Activated CD8-positive, alpha-beta memory T cell treated with anti-CD3 and anti-CD28 coated beads, Interleukin-2, amount 10 ng/mL, durations not matched to agents 7 days and 5 days (primary cell): ENCODE measurements at regions not wholly inside any gene's neighbourhood (a gene's known extent, or its start where the extent isn't known, plus 50 kb on each side); places are given as distances from the start of the nearest gene placed in this dataset.
"Not testable (repeated sequence)": the region's sequence is repeated elsewhere in the genome, so short reads cannot be mapped to it uniquely, and the experiment has no call there.

Experiments
- ATAC-seq: fragments of 150-1000 bp; cut with Tn5 transposase; one replicate; pipeline ENCODE4 v1.10.0; 2021; ENCODE audit warnings: moderate library complexity
- CTCF ChIA-PET: fragments of 350-600 bp; sonication (Branson Sonifier 250); formaldehyde crosslinking; loops from one replicate; lab custom pipeline; 2021; ENCODE audit warnings: antibody characterized with exemption; lab: Charles Lee
- DNase-seq: peaks from one replicate; pipeline ENCODE4 v3.0.0-alpha.2; 2020
- H3K27ac Mint-ChIP-seq: one replicate; pipeline ENCODE4 v1.8.0; 2021; ENCODE audit warnings: mild to moderate bottlenecking, mixed read lengths
- H3K27me3 Mint-ChIP-seq: one replicate; pipeline ENCODE4 v1.8.0; 2021; ENCODE audit warnings: mixed read lengths
- H3K36me3 Mint-ChIP-seq: one replicate; pipeline ENCODE4 v1.8.0; 2021; ENCODE audit warnings: mild to moderate bottlenecking, mixed read lengths
- H3K4me1 Mint-ChIP-seq: one replicate; pipeline ENCODE4 v1.8.0; 2021; ENCODE audit warnings: mixed read lengths
- H3K4me3 Mint-ChIP-seq: one replicate; pipeline ENCODE4 v1.8.0; 2021; ENCODE audit warnings: mild to moderate bottlenecking, moderate library complexity, mixed read lengths
- H3K9me3 Mint-ChIP-seq: one replicate; pipeline ENCODE4 v1.8.0; 2022; ENCODE audit warnings: low read depth, mixed read lengths

DNA sequence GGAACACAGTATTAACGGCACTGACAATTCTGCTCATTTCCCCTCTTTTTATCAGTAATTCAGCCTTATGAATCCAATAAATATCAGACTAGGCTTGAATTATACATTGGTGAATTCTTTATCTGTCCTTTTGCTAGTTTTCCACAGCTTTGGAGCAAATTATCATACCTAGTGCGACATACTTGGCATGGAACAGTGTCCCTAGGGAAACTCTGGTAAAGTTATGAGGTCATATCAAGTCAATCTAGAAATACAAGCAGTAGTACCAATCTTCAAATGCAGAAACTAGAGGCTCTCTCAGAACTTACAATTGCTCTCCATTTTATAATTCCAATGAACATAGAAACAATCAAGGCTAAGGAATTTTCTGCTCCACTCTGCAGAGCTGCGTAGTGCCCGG, 449.3 kb upstream of the NPVF start:
- Mint-ChIP-seq H3K36me3 (no peaks in the 10 kb centered on the region), H3K27ac (no peak overlapping the region), H3K4me3 (no peak overlapping the region), H3K4me1 (no peaks in the 10 kb centered on the region), H3K27me3 (peaks cover 5% of the 10 kb centered on the region), H3K9me3 (no peaks in the 10 kb centered on the region)
- CTCF ChIA-PET = no interaction called here
- no peak for ATAC-seq
- DNase-seq = no peak

- ATAC-seq = no peak
Observed at GRCh38 chr7:25678215-25678614, 449.9 kb upstream of the NPVF start.

DNA sequence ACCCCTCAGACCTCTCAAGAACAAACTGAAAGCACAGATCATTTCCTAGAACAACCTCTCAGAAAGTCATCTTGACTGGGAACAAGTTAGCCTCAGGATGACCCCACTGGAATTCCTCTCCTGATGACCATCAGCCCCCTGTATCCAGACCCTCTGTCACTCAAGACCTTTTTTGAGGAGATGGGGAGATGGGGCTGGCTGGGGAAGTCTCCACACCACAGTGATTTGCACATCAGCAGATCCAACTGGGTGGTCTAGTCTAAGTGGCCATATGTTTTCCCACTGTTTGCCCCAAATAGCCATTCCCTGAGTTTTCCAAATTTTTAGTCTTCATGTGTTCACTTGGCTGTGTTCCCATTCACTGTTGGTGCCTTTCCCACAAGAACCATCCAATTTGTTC, 452.4 kb upstream of the NPVF start:
- H3K4me3 Mint-ChIP-seq = no peak overlapping the region
- H3K27me3 Mint-ChIP-seq = peaks cover 12% of the 10 kb centered on the region
- no peaks in the 10 kb centered on the region for H3K9me3 Mint-ChIP-seq

More at GRCh38 chr7:25678215-25678614, 449.9 kb upstream of the NPVF start:
- Mint-ChIP-seq H3K4me1 (no peaks in the 10 kb centered on the region), H3K27me3 (peaks cover 5% of the 10 kb centered on the region), H3K9me3 (no peaks in the 10 kb centered on the region), H3K4me3 (no peak overlapping the region), H3K27ac (no peak overlapping the region), H3K36me3 (no peaks in the 10 kb centered on the region)
- CTCF ChIA-PET = no interaction called here
- no peak for DNase-seq

GRCh38 chr7:25684360-25684759, 456.1 kb upstream of the NPVF start:
- ATAC-seq = no peak
- Mint-ChIP-seq H3K9me3 (no peaks in the 10 kb centered on the region), H3K4me1 (peaks cover 7% of the 10 kb centered on the region), H3K4me3 (no peak overlapping the region), H3K36me3 (no peaks in the 10 kb centered on the region), H3K27ac (no peak overlapping the region), H3K27me3 (peaks cover 16% of the 10 kb centered on the region)
- no peak for DNase-seq
- CTCF ChIA-PET = no interaction called here

More for the DNA sequence above, 452.4 kb upstream of the NPVF start:
- no peak overlapping the region for H3K27ac Mint-ChIP-seq
- DNase-seq = no peak
- no peak for ATAC-seq
- CTCF ChIA-PET = no interaction called here
- H3K36me3 Mint-ChIP-seq = no peaks in the 10 kb centered on the region
- H3K4me1 Mint-ChIP-seq = peaks cover 7% of the 10 kb centered on the region

GRCh38 chr7:25686493-25686892, 458.2 kb upstream of the NPVF start:
- H3K27ac Mint-ChIP-seq = no peak overlapping the region
- H3K4me1 Mint-ChIP-seq = peaks cover 7% of the 10 kb centered on the region
- ATAC-seq (no peak), DNase-seq (no peak)
- no peak overlapping the region for H3K4me3 Mint-ChIP-seq
- H3K36me3 Mint-ChIP-seq = no peaks in the 10 kb centered on the region
- H3K9me3 Mint-ChIP-seq = no peaks in the 10 kb centered on the region
- CTCF ChIA-PET = no interaction called here
- peaks cover 16% of the 10 kb centered on the region for H3K27me3 Mint-ChIP-seq

DNA sequence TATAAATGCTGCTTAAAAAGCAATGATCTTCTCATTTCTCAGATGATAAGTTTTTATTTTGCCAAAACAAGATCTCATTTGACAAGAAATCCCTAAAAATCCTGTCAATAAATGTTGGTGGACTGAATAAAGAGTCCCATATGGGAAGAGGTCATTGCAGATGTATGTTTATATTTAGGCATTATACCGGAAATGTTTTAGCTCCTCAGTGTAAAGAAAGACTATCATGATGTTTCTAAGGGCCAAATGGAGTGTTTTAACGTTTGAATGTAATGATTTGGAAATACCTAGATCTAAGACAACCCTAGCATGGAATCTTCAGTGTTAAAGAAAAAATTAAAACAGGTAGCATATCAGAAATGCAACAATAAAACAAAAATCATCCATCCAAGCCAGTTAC, 457.8 kb upstream of the NFE2L3 start:
- ATAC-seq (no peak), DNase-seq (no peak)
- Mint-ChIP-seq H3K9me3 (no peaks in the 10 kb centered on the region), H3K27ac (no peak overlapping the region), H3K4me1 (no peaks in the 10 kb centered on the region), H3K36me3 (no peaks in the 10 kb centered on the region), H3K4me3 (no peak overlapping the region), H3K27me3 (peaks cover 13% of the 10 kb centered on the region)
- CTCF ChIA-PET = no interaction called here

- Mint-ChIP-seq H3K4me1 (no peaks in the 10 kb centered on the region), H3K36me3 (no peaks in the 10 kb centered on the region), H3K9me3 (no peaks in the 10 kb centered on the region), H3K27me3 (peaks cover 13% of the 10 kb centered on the region), H3K27ac (no peak overlapping the region), H3K4me3 (no peak overlapping the region)
- CTCF ChIA-PET = no interaction called here
- no peak for ATAC-seq
- DNase-seq = no peak
Observed at GRCh38 chr7:25694699-25695098, 457.3 kb upstream of the NFE2L3 start.

- no peak for ATAC-seq
- CTCF ChIA-PET = no interaction called here
- H3K4me3 Mint-ChIP-seq = no peak overlapping the region
Observed at GRCh38 chr7:25696571-25696970, 455.4 kb upstream of the NFE2L3 start.

DNA sequence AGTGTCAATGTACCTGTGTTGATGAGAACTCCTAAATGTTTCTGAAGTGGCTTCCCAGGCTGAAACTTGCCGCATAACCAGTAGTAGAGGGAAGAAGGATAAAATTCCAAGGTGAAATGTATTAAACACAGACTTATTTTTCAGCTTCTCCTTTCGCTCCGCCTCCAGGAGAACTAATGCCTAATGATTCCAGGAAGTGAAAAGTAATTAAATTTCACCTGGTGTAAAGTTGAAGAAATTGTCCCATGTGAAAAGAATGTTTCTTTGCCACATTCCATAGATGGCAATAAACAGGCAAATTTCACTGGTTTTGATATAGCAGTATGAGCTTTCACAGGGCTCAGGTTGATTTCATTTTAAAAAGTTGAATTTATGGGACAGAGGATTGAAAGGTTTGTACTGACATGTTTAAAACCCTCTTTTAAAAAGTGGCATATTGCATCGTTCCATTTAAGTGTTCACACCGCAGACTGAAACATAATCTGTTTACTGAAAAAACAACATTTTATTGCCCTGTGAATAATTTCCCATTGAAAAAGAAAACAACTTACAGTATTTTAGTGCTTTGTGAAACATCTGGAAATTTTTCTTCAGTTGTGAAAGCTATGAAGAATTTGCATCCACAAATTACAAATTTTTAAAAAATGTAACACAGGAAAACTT, 453.4 kb upstream of the NFE2L3 start:
- ATAC-seq (no peak), DNase-seq (no peak)
- Mint-ChIP-seq H3K27me3 (peaks cover 11% of the 10 kb centered on the region), H3K27ac (no peak overlapping the region), H3K9me3 (no peaks in the 10 kb centered on the region), H3K36me3 (no peaks in the 10 kb centered on the region), H3K4me3 (no peak overlapping the region), H3K4me1 (no peaks in the 10 kb centered on the region)
- CTCF ChIA-PET = no interaction called here

More at GRCh38 chr7:25696571-25696970, 455.4 kb upstream of the NFE2L3 start:
- Mint-ChIP-seq H3K27ac (no peak overlapping the region), H3K4me1 (no peaks in the 10 kb centered on the region), H3K9me3 (no peaks in the 10 kb centered on the region), H3K36me3 (no peaks in the 10 kb centered on the region), H3K27me3 (peaks cover 13% of the 10 kb centered on the region)
- no peak for DNase-seq

- H3K4me1 Mint-ChIP-seq, H3K9me3 Mint-ChIP-seq, H3K4me3 Mint-ChIP-seq, ATAC-seq, H3K27ac Mint-ChIP-seq, DNase-seq, H3K36me3 Mint-ChIP-seq, H3K27me3 Mint-ChIP-seq, CTCF ChIA-PET: not testable (repeated sequence)
Observed at GRCh38 chr7:25700141-25700540, 451.9 kb upstream of the NFE2L3 start.

- H3K27me3 Mint-ChIP-seq = no peaks in the 10 kb centered on the region
Observed at GRCh38 chr7:25704413-25704812, 447.6 kb upstream of the NFE2L3 start.

GRCh38 chr7:25706764-25707163, 445.2 kb upstream of the NFE2L3 start:
- H3K9me3 Mint-ChIP-seq = peaks cover 3% of the 10 kb centered on the region
- no peak for ATAC-seq
- peaks cover 4% of the 10 kb centered on the region for H3K27me3 Mint-ChIP-seq
- H3K4me1 Mint-ChIP-seq = no peaks in the 10 kb centered on the region
- CTCF ChIA-PET = no interaction called here
- H3K27ac Mint-ChIP-seq = no peak overlapping the region
- DNase-seq = no peak
- no peak overlapping the region for H3K4me3 Mint-ChIP-seq
- no peaks in the 10 kb centered on the region for H3K36me3 Mint-ChIP-seq

More at GRCh38 chr7:25704413-25704812, 447.6 kb upstream of the NFE2L3 start:
- ATAC-seq = no peak
- Mint-ChIP-seq H3K27ac (no peak overlapping the region), H3K4me1 (no peaks in the 10 kb centered on the region), H3K4me3 (no peak overlapping the region), H3K36me3 (no peaks in the 10 kb centered on the region), H3K9me3 (peaks cover 3% of the 10 kb centered on the region)
- CTCF ChIA-PET = no interaction called here
- no peak for DNase-seq

GRCh38 chr7:25707768-25708620, 444.0 kb upstream of the NFE2L3 start:
- DNase-seq (no peak), ATAC-seq (no peak)
- Mint-ChIP-seq H3K9me3 (peaks cover 3% of the 10 kb centered on the region), H3K36me3 (no peaks in the 10 kb centered on the region), H3K27ac (no peak overlapping the region), H3K27me3 (peaks cover 4% of the 10 kb centered on the region), H3K4me1 (no peaks in the 10 kb centered on the region), H3K4me3 (no peak overlapping the region)
- CTCF ChIA-PET = interaction anchor here (1.6 kb wide), 1 partner anchor 15 kb away, joined by 3 read pairs; no protein-coding TSS in a partner anchor

GRCh38 chr7:25710959-25711358, 441.0 kb upstream of the NFE2L3 start:
- CTCF ChIA-PET = no interaction called here
- ATAC-seq (no peak), DNase-seq (no peak)
- no peaks in the 10 kb centered on the region for H3K9me3 Mint-ChIP-seq
- H3K36me3 Mint-ChIP-seq = no peaks in the 10 kb centered on the region
- H3K4me3 Mint-ChIP-seq = no peak overlapping the region
- H3K4me1 Mint-ChIP-seq = no peaks in the 10 kb centered on the region
- H3K27me3 Mint-ChIP-seq = peaks cover 4% of the 10 kb centered on the region
- no peak overlapping the region for H3K27ac Mint-ChIP-seq
